Vagina (tissue), 2 donors: ENCODE measurements at regions not wholly inside any gene's neighbourhood (a gene's known extent, or its start where the extent isn't known, plus 50 kb on each side); places are given as distances from the start of the nearest gene placed in this dataset.

Experiments
- DNase-seq, 2 donors: peaks; one replicate each; pipeline ENCODE4 v3.0.0-alpha.2; 2017; ENCODE audit errors: extremely low spot score in 2 of 2
- H3K27ac ChIP-seq: fragments of 200-600 bp; sonication (generic); one replicate; pipeline ENCODE4 v1.5.1; 2019
- H3K27me3 ChIP-seq: fragments of 200-600 bp; sonication (generic); one replicate; pipeline ENCODE4 v1.5.1; 2019
- H3K36me3 ChIP-seq, 2 donors: fragments of 200-600 bp; sonication (generic); one replicate each; pipeline ENCODE4 v1.5.1; 2017 to 2019
- H3K4me1 ChIP-seq: fragments of 200-600 bp; sonication (generic); one replicate; pipeline ENCODE4 v1.5.1; 2019
- H3K4me3 ChIP-seq, 2 donors: fragments of 200-600 bp; sonication (generic); 1 replicate in 1 of 2; 2 replicates in 1 of 2; pipeline ENCODE4 v1.5.1; 2016 to 2019
- H3K9me3 ChIP-seq: fragments of 200-600 bp; sonication (generic); one replicate; pipeline ENCODE4 v1.5.1; 2019
- CTCF ChIP-seq, 3 experiments: fragments of 450-650 bp in 2 of 3; fragments of 200-600 bp in 1 of 3; sonication (generic) in 1 of 3; IDR thresholded peaks; one replicate each; pipeline ENCODE4 v1.5.1; 2017 to 2019; ENCODE audit warnings: antibody characterized with exemption in 3 of 3, mild to moderate bottlenecking in 2 of 3, moderate library complexity in 2 of 3
- POLR2A ChIP-seq, 2 donors: fragments of 450-650 bp; IDR thresholded peaks; one replicate each; pipeline ENCODE4 v1.6.1; 2017; ENCODE audit warnings: antibody characterized with exemption in 2 of 2, mild to moderate bottlenecking in 2 of 2, moderate library complexity in 2 of 2
- POLR2AphosphoS5 ChIP-seq, 2 donors: sonication (generic); formaldehyde crosslinking; IDR thresholded peaks; one replicate each; pipeline ENCODE4 v1.9.0; 2017; ENCODE audit warnings: antibody characterized with exemption in 2 of 2, mild to moderate bottlenecking in 2 of 2, low read depth in 1 of 2; ENCODE audit not compliant: insufficient read depth in 1 of 2
- intact Hi-C: fragments of 100-400 bp; cut with DNase I; formaldehyde crosslinking; loops from one replicate; pipeline ENCODE4 v1.15.1; 2023

GRCh38 chr12:17342381-17342961, 736.5 kb upstream of the LMO3 start:
- intact Hi-C loops = no loop called here
- no peak overlapping the region for H3K27ac ChIP-seq
- H3K36me3 ChIP-seq = no peaks in the 10 kb centered on the region
- no peak overlapping the region for H3K4me3 ChIP-seq
- no peak for DNase-seq
- no peaks in the 10 kb centered on the region for H3K27me3 ChIP-seq
- no peaks in the 10 kb centered on the region for H3K4me1 ChIP-seq
- H3K9me3 ChIP-seq = no peaks in the 10 kb centered on the region
- no peak for TF ChIP-seq CTCF (IDR thresholded peaks at IDR 0.05)
- no peak for TF ChIP-seq POLR2AphosphoS5 (IDR thresholded peaks at IDR 0.05; ENCODE audit: insufficient read depth in 1 of 2, low read depth in 1 of 2)

- no peaks in the 10 kb centered on the region for H3K4me1 ChIP-seq
- no peaks in the 10 kb centered on the region for H3K9me3 ChIP-seq
- no peaks in the 10 kb centered on the region for H3K36me3 ChIP-seq
- no peak for DNase-seq
- intact Hi-C loops = no loop called here
- H3K27ac ChIP-seq = no peak overlapping the region
- no peak for TF ChIP-seq POLR2A (IDR thresholded peaks at IDR 0.05)
- TF ChIP-seq POLR2AphosphoS5 (IDR thresholded peaks at IDR 0.05; ENCODE audit: insufficient read depth in 1 of 2, low read depth in 1 of 2) = no peak
- no peak for TF ChIP-seq CTCF (IDR thresholded peaks at IDR 0.05)
- no peaks in the 10 kb centered on the region for H3K27me3 ChIP-seq
- no peak overlapping the region for H3K4me3 ChIP-seq
Measured at GRCh38 chr12:17335487-17335886, 729.5 kb upstream of the LMO3 start.

GRCh38 chr12:17334784-17335183, 728.8 kb upstream of the LMO3 start:
- H3K9me3 ChIP-seq = no peaks in the 10 kb centered on the region
- intact Hi-C loops = no loop called here
- TF ChIP-seq CTCF (IDR thresholded peaks at IDR 0.05) (no peak), POLR2A (IDR thresholded peaks at IDR 0.05) (no peak), POLR2AphosphoS5 (IDR thresholded peaks at IDR 0.05; ENCODE audit: insufficient read depth in 1 of 2, low read depth in 1 of 2) (no peak)

GRCh38 chr12:17333287-17333686, 727.3 kb upstream of the LMO3 start:
- DNase-seq = no peak
- H3K27me3 ChIP-seq = no peaks in the 10 kb centered on the region
- H3K36me3 ChIP-seq = no peaks in the 10 kb centered on the region
- TF ChIP-seq CTCF (IDR thresholded peaks at IDR 0.05) (no peak), POLR2A (IDR thresholded peaks at IDR 0.05) (no peak), POLR2AphosphoS5 (IDR thresholded peaks at IDR 0.05; ENCODE audit: insufficient read depth in 1 of 2, low read depth in 1 of 2) (no peak)
- H3K9me3 ChIP-seq = no peaks in the 10 kb centered on the region
- H3K27ac ChIP-seq = no peak overlapping the region
- intact Hi-C loops = no loop called here
- no peak overlapping the region for H3K4me3 ChIP-seq
- no peaks in the 10 kb centered on the region for H3K4me1 ChIP-seq

More at GRCh38 chr12:17334784-17335183, 728.8 kb upstream of the LMO3 start:
- DNase-seq = no peak
- Histone ChIP-seq H3K4me3 (no peak overlapping the region), H3K27ac (no peak overlapping the region), H3K27me3 (no peaks in the 10 kb centered on the region), H3K4me1 (no peaks in the 10 kb centered on the region), H3K36me3 (no peaks in the 10 kb centered on the region)

- no peak for DNase-seq
- Histone ChIP-seq H3K36me3 (no peaks in the 10 kb centered on the region), H3K4me3 (no peak overlapping the region), H3K4me1 (no peaks in the 10 kb centered on the region), H3K27ac (no peak overlapping the region), H3K9me3 (no peaks in the 10 kb centered on the region), H3K27me3 (no peaks in the 10 kb centered on the region)
- intact Hi-C loops = no loop called here
- no peak for TF ChIP-seq POLR2AphosphoS5 (IDR thresholded peaks at IDR 0.05; ENCODE audit: insufficient read depth in 1 of 2, low read depth in 1 of 2)
- no peak for TF ChIP-seq CTCF (IDR thresholded peaks at IDR 0.05)
- no peak for TF ChIP-seq POLR2A (IDR thresholded peaks at IDR 0.05)
Measured at GRCh38 chr12:17326649-17327048, 720.7 kb upstream of the LMO3 start.
